Thyroid gland (tissue), 4 donors: ENCODE measurements at regions not wholly inside any gene's neighbourhood (a gene's known extent, or its start where the extent isn't known, plus 50 kb on each side); places are given as distances from the start of the nearest gene placed in this dataset.

Experiments used
- CTCF ChIP-seq, 6 experiments: fragments of 200-600 bp in 3 of 6; fragments of 450-650 bp in 3 of 6; sonication (generic) in 3 of 6; IDR thresholded peaks; one replicate each; pipeline ENCODE4 v1.5.1; 2016 to 2019; ENCODE audit warnings: antibody characterized with exemption in 6 of 6, mild to moderate bottlenecking in 2 of 6, inconsistent platforms in 1 of 6, moderate library complexity in 1 of 6
- POLR2A ChIP-seq, 2 donors: fragments of 450-650 bp; IDR thresholded peaks; one replicate each; pipeline ENCODE4 v1.6.1; 2017; ENCODE audit warnings: antibody characterized with exemption in 2 of 2, mild to moderate bottlenecking in 2 of 2, moderate library complexity in 1 of 2

DNA sequence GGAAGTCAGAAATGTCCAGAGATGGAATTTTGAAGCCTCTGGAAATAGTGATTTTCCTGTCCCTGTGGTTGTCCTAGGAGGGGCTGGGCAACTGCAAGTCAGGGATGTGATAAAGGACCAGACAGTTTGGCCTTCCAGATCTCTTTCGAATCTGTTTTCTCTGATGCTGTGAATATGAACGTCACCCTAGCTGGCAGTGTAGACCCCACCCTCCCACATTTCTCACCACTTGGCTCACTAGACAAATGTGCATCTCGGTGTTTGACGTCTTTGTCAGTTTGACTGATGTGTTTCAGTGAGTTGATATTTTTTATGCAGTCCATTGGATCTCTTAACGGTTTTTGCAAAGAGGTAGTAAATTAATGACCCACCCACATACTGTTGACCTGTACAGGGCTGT lies 301.2 kb downstream of the TNS1 start:
- TF ChIP-seq CTCF (IDR thresholded peaks at IDR 0.05) (no peak), POLR2A (IDR thresholded peaks at IDR 0.05) (no peak)
